ENCODE measurements at regions not wholly inside any gene's neighbourhood (a gene's known extent, or its start where the extent isn't known, plus 50 kb on each side); places are given as distances from the start of the nearest gene placed in this dataset.

DNA sequence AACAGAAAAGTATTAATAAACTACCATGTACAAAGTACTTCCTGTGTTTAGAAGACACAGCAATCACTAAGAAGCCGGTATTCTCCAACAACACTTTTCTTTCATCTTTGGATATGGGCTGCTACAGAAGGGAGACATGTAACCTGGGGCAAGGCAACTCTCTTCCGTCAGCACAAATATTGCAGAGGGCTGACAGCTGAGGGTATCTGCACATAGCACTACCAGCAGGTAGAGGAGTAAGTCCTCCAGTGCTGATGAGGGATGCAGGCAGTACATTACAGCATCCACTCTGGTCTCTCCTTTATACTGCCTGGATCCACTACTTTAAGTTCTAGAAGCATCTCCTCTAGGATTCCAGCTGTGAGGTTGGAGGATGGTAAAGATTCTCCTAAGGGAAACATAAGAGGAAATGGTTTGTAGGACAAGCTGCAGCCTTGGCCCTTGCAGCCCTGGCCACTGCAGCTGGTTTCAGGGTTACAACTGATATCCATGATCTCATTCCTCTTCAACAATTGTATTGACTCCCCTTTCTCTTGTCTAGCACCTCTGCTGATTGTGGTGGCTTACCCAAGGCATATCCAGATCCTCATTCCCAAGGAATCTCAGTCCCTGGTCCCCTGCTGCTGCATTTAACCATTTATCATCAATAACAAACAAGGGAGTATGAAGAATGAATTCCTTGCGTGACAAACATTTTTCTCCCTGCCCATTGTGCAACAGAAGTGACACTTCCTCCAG lies 110.7 kb upstream of the ADGRF1 start:
- TF ChIP-seq TAF1 (IDR thresholded peaks at IDR 0.05; ENCODE audit: borderline replicate concordance, insufficient read depth, low read length) (no peak), FOXP2 (optimal IDR thresholded peaks at IDR 0.05; ENCODE audit: borderline replicate concordance, extremely low read depth, extremely low read length, insufficient read depth) (no peak), POLR2AphosphoS5 (IDR thresholded peaks at IDR 0.05; ENCODE audit: low read depth, low read length) (no peak), SIN3A (IDR thresholded peaks at IDR 0.05; ENCODE audit: borderline replicate concordance, insufficient read depth, low read length) (no peak)
- TF ChIP-seq, protein P1, sequence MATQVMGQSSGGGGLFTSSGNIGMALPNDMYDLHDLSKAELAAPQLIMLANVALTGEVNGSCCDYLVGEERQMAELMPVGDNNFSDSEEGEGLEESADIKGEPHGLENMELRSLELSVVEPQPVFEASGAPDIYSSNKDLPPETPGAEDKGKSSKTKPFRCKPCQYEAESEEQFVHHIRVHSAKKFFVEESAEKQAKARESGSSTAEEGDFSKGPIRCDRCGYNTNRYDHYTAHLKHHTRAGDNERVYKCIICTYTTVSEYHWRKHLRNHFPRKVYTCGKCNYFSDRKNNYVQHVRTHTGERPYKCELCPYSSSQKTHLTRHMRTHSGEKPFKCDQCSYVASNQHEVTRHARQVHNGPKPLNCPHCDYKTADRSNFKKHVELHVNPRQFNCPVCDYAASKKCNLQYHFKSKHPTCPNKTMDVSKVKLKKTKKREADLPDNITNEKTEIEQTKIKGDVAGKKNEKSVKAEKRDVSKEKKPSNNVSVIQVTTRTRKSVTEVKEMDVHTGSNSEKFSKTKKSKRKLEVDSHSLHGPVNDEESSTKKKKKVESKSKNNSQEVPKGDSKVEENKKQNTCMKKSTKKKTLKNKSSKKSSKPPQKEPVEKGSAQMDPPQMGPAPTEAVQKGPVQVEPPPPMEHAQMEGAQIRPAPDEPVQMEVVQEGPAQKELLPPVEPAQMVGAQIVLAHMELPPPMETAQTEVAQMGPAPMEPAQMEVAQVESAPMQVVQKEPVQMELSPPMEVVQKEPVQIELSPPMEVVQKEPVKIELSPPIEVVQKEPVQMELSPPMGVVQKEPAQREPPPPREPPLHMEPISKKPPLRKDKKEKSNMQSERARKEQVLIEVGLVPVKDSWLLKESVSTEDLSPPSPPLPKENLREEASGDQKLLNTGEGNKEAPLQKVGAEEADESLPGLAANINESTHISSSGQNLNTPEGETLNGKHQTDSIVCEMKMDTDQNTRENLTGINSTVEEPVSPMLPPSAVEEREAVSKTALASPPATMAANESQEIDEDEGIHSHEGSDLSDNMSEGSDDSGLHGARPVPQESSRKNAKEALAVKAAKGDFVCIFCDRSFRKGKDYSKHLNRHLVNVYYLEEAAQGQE (IDR thresholded peaks at IDR 0.05; ENCODE audit: insufficient read depth in 1 of 2, low read depth in 2 of 2, low read length in 2 of 2) = no peak

DNA sequence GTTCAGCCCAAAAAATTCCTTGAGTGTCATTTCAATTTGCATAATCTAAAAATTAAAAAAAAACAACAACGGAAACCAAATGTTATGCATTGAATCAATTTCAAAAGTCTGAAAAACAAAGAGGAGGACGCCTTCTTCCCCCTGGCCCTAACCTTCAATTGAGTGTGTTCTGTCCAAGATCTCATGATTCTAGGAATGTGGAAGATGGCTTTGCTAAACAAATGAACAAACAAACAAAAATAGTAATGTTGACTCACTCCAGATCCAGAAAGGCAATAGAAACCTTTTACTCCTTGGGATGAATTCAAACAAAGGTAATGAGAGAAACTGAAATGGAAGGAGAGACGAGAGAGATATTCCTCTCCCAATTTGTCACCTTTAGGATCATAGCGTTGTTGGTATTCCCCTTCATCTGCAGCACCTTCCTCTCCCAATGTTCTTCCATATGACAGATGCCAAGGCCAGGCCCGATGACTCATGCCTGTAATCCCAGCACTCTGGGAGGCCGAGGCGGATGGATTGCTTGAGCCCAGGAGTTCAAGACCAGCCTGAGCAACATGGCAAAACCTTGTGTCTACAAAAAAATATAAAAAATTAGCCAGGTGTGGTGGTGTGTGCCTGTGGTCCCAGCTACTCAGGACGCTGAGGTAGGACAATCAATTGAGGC lies 109.2 kb upstream of the ADGRF1 start:
- TF ChIP-seq SIN3A (IDR thresholded peaks at IDR 0.05; ENCODE audit: borderline replicate concordance, insufficient read depth, low read length) (no peak), TAF1 (IDR thresholded peaks at IDR 0.05; ENCODE audit: borderline replicate concordance, insufficient read depth, low read length) (no peak), POLR2AphosphoS5 (IDR thresholded peaks at IDR 0.05; ENCODE audit: low read depth, low read length) (no peak), FOXP2 (optimal IDR thresholded peaks at IDR 0.05; ENCODE audit: borderline replicate concordance, extremely low read depth, extremely low read length, insufficient read depth) (no peak)
- TF ChIP-seq, protein P1 (IDR thresholded peaks at IDR 0.05; ENCODE audit: insufficient read depth in 1 of 2, low read depth in 2 of 2, low read length in 2 of 2) = no peak

DNA sequence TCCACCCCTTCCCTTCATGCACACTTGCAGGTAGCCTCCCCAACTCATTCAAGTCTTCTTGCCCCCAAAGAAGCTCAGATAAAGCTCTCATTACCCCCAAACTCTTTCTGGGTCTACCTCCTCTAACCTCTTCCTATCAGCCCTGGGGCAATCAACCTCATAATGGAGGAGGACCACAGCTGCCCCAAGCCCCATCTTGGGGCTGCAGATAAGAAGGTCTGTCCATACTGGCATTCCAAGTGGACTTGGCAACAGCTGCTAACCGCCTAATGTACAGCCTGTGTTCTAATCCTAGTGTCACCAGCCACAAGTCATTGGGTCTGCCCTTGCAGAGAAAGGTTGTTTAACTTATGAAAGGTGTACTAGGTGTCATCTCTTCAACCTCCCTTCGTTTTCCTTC lies 107.4 kb upstream of the ADGRF1 start:
- no peak for TF ChIP-seq SIN3A (IDR thresholded peaks at IDR 0.05; ENCODE audit: borderline replicate concordance, insufficient read depth, low read length)
- no peak for TF ChIP-seq TAF1 (IDR thresholded peaks at IDR 0.05; ENCODE audit: borderline replicate concordance, insufficient read depth, low read length)
- no peak for TF ChIP-seq FOXP2 (optimal IDR thresholded peaks at IDR 0.05; ENCODE audit: borderline replicate concordance, extremely low read depth, extremely low read length, insufficient read depth)
- TF ChIP-seq, protein P1 (IDR thresholded peaks at IDR 0.05; ENCODE audit: insufficient read depth in 1 of 2, low read depth in 2 of 2, low read length in 2 of 2) = no peak
- no peak for TF ChIP-seq POLR2AphosphoS5 (IDR thresholded peaks at IDR 0.05; ENCODE audit: low read depth, low read length)

DNA sequence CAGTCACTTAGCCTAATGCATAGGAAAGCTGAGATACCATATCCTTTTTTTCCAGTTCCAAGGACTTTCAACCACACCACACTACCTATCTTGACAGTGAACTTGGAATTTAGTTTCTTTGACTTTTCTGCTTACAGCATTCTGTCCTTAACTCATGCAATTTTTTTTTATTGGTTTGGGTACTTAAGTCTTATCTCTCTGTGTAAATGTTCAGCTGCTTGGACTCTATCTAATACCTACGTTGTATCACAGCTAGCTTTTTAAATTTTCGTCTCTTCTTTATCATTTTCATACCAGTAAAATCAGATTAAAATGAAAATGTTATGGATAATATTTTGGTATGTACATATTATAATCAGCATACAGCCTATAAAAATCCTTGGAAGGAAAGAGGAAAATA lies 106.9 kb upstream of the ADGRF1 start:
- TF ChIP-seq POLR2AphosphoS5 (IDR thresholded peaks at IDR 0.05; ENCODE audit: low read depth, low read length) (no peak), SIN3A (IDR thresholded peaks at IDR 0.05; ENCODE audit: borderline replicate concordance, insufficient read depth, low read length) (no peak), FOXP2 (optimal IDR thresholded peaks at IDR 0.05; ENCODE audit: borderline replicate concordance, extremely low read depth, extremely low read length, insufficient read depth) (no peak), TAF1 (IDR thresholded peaks at IDR 0.05; ENCODE audit: borderline replicate concordance, insufficient read depth, low read length) (no peak)
- TF ChIP-seq, protein P1 (IDR thresholded peaks at IDR 0.05; ENCODE audit: insufficient read depth in 1 of 2, low read depth in 2 of 2, low read length in 2 of 2) = no peak
